Tibial nerve (tissue), 4 donors: ENCODE measurements at regions not wholly inside any gene's neighbourhood (a gene's known extent, or its start where the extent isn't known, plus 50 kb on each side); places are given as distances from the start of the nearest gene placed in this dataset.
"Not testable (repeated sequence)": the region's sequence is repeated elsewhere in the genome, so short reads cannot be mapped to it uniquely, and the experiment has no call there.

Source experiments
- EP300 ChIP-seq, 2 donors: sonication (generic); formaldehyde crosslinking; IDR thresholded peaks; one replicate each; pipeline ENCODE4 v1.6.1; 2017; ENCODE audit warnings: antibody characterized with exemption in 2 of 2, mild to moderate bottlenecking in 1 of 2
- POLR2A ChIP-seq, 2 donors: fragments of 450-650 bp; IDR thresholded peaks; one replicate each; pipeline ENCODE4 v1.6.1; 2017; ENCODE audit warnings: antibody characterized with exemption in 2 of 2, mild to moderate bottlenecking in 2 of 2, moderate library complexity in 2 of 2
- TF ChIP-seq, protein P1 (sequence below), 5 experiments: fragments of 200-600 bp in 3 of 5; fragments of 450-650 bp in 2 of 5; sonication (generic) in 3 of 5; IDR thresholded peaks; one replicate each; pipeline ENCODE4 v1.5.1; 2016 to 2019; ENCODE audit warnings: antibody characterized with exemption in 5 of 5, mild to moderate bottlenecking in 3 of 5, moderate library complexity in 2 of 5

DNA sequence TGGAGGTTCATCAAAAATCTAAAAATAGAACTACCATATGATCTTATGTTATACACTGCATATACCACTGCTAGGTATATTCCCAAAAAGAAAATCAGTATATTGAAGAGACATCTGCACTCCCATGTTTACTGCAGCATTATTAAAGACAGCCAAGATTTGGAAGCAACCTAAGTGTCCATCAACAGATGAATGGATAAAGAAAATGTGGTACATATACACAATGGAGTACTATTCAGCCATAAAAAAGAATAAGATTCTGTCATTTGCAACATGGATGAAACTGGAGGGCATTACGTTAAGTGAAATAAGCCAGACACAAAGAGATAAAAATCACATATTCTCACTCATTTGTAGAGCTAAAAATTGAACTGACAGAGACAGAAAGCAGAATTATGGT, 151.0 kb downstream of the LIG4 start:
- TF ChIP-seq, protein P1, sequence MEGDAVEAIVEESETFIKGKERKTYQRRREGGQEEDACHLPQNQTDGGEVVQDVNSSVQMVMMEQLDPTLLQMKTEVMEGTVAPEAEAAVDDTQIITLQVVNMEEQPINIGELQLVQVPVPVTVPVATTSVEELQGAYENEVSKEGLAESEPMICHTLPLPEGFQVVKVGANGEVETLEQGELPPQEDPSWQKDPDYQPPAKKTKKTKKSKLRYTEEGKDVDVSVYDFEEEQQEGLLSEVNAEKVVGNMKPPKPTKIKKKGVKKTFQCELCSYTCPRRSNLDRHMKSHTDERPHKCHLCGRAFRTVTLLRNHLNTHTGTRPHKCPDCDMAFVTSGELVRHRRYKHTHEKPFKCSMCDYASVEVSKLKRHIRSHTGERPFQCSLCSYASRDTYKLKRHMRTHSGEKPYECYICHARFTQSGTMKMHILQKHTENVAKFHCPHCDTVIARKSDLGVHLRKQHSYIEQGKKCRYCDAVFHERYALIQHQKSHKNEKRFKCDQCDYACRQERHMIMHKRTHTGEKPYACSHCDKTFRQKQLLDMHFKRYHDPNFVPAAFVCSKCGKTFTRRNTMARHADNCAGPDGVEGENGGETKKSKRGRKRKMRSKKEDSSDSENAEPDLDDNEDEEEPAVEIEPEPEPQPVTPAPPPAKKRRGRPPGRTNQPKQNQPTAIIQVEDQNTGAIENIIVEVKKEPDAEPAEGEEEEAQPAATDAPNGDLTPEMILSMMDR (IDR thresholded peaks at IDR 0.05): not testable (repeated sequence)
- TF ChIP-seq EP300, POLR2A (IDR thresholded peaks at IDR 0.05): not testable (repeated sequence)
